Breast epithelium (tissue), 4 donors: ENCODE measurements at regions not wholly inside any gene's neighbourhood (a gene's known extent, or its start where the extent isn't known, plus 50 kb on each side); places are given as distances from the start of the nearest gene placed in this dataset.

ENCODE experiments used
- DNase-seq, 2 donors: peaks; one replicate each; pipeline ENCODE4 v3.0.0-alpha.2; 2019; ENCODE audit warnings: low spot score in 2 of 2
- H3K27ac ChIP-seq, 2 donors: fragments of 200-600 bp; sonication (generic) in 1 of 2; one replicate each; pipeline ENCODE4 v1.5.1; 2016 to 2019; ENCODE audit warnings: mild to moderate bottlenecking in 1 of 2
- H3K27me3 ChIP-seq, 2 donors: fragments of 200-600 bp; sonication (generic) in 1 of 2; one replicate each; pipeline versions ENCODE4 v1.5.1 to v1.6.0; 2017 to 2019; ENCODE audit warnings: control low read depth in 1 of 2, mild to moderate bottlenecking in 1 of 2
- H3K36me3 ChIP-seq: fragments of 200-600 bp; one replicate; pipeline ENCODE4 v1.5.1; 2019
- H3K4me1 ChIP-seq, 2 donors: fragments of 200-600 bp; sonication (generic); one replicate each; pipeline ENCODE4 v1.5.1; 2016 to 2019; ENCODE audit warnings: control low read depth in 1 of 2
- H3K4me3 ChIP-seq, 3 donors: fragments of 200-600 bp; sonication (generic); 1 replicate in 2 of 3; 2 replicates in 1 of 3; pipeline ENCODE4 v1.5.1; 2016 to 2019; ENCODE audit warnings: mild to moderate bottlenecking in 3 of 3, moderate library complexity in 2 of 3
- H3K9me3 ChIP-seq, 2 donors: fragments of 200-600 bp; sonication (generic) in 1 of 2; one replicate each; pipeline ENCODE4 v1.5.1; 2016 to 2019; ENCODE audit warnings: control low read depth in 1 of 2
- CTCF ChIP-seq, 3 donors: fragments of 450-650 bp; IDR thresholded peaks; one replicate each; pipeline ENCODE4 v1.5.1; 2016 to 2017; ENCODE audit warnings: antibody characterized with exemption in 3 of 3, mild to moderate bottlenecking in 3 of 3, moderate library complexity in 3 of 3
- POLR2A ChIP-seq: fragments of 450-650 bp; IDR thresholded peaks from one replicate; pipeline ENCODE4 v1.6.1; 2016; ENCODE audit warnings: antibody characterized with exemption, mild to moderate bottlenecking, moderate library complexity
- POLR2AphosphoS5 ChIP-seq, 3 donors: sonication (generic); formaldehyde crosslinking; IDR thresholded peaks; one replicate each; pipeline ENCODE4 v1.6.1; 2017; ENCODE audit warnings: antibody characterized with exemption in 3 of 3
- intact Hi-C: fragments of 100-400 bp; cut with DNase I; formaldehyde crosslinking; loops from one replicate; pipeline ENCODE4 v1.15.1; 2023; ENCODE audit warnings: low total_unique reads

GRCh38 chr7:47153576-47153975, 428.3 kb downstream of the TNS3 start:
- Histone ChIP-seq H3K4me3 (no peak overlapping the region), H3K9me3 (no peaks in the 10 kb centered on the region), H3K27ac (no peak overlapping the region), H3K27me3 (no peaks in the 10 kb centered on the region), H3K4me1 (no peaks in the 10 kb centered on the region), H3K36me3 (no peaks in the 10 kb centered on the region)
- TF ChIP-seq CTCF (IDR thresholded peaks at IDR 0.05) (no peak), POLR2AphosphoS5 (IDR thresholded peaks at IDR 0.05) (no peak), POLR2A (no peak)
- no peak for DNase-seq
- intact Hi-C loops: no loop called here

DNA sequence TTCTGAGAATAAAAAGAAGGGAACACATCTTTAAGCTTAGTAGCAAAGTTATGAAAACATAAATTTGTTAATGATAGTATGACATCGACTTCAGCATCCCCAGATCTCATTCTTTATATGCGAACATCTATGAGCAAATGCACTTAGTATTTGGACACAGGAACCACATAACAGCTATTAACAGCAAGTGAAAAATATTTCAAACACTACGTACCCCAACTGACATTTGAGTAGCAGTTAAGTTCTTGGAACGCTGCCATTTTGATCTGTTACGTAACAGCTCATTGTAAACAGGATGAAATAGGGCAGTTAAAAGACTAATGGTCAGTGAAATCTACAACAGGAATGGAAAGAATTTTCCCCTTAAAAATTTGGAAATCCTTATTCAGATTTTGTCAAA, 428.9 kb downstream of the TNS3 start:
- DNase-seq: no peak
- TF ChIP-seq POLR2A (no peak), POLR2AphosphoS5 (IDR thresholded peaks at IDR 0.05) (no peak), CTCF (IDR thresholded peaks at IDR 0.05) (no peak)
- intact Hi-C loops: no loop called here

DNA sequence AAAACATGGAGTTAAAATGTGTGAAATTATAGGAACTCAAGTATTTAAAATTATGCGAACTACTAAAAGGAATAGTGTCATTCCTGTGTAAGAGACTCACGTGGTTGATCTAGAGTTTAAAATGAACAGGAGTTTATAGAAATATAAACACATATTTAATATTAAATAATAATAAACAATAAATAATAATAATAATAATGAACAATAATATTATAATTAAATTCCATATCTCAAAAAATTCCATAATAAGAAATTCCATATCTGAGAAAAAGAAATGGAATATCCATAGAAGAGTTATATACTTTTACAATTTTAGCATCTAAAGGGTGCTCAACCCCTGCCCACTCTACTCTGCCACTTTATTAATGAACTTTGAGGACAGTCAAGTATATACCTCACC, 429.6 kb downstream of the TNS3 start:
- intact Hi-C loops: no loop called here
- no peaks in the 10 kb centered on the region for H3K9me3 ChIP-seq
- TF ChIP-seq POLR2A (no peak), CTCF (IDR thresholded peaks at IDR 0.05) (no peak), POLR2AphosphoS5 (IDR thresholded peaks at IDR 0.05) (no peak)
- no peak for DNase-seq
- H3K4me3 ChIP-seq: no peak overlapping the region
- H3K36me3 ChIP-seq: no peaks in the 10 kb centered on the region
- H3K27me3 ChIP-seq: no peaks in the 10 kb centered on the region
- H3K27ac ChIP-seq: no peak overlapping the region
- H3K4me1 ChIP-seq: no peaks in the 10 kb centered on the region

More for the DNA sequence above, 428.9 kb downstream of the TNS3 start:
- Histone ChIP-seq H3K36me3 (no peaks in the 10 kb centered on the region), H3K9me3 (no peaks in the 10 kb centered on the region), H3K4me1 (no peaks in the 10 kb centered on the region), H3K4me3 (no peak overlapping the region), H3K27ac (no peak overlapping the region), H3K27me3 (no peaks in the 10 kb centered on the region)

GRCh38 chr7:47150497-47151260, 431.2 kb downstream of the TNS3 start:
- no peak for TF ChIP-seq POLR2A
- TF ChIP-seq POLR2AphosphoS5 (IDR thresholded peaks at IDR 0.05): no peak
- TF ChIP-seq CTCF (IDR thresholded peaks at IDR 0.05): no peak
- H3K27me3 ChIP-seq: no peaks in the 10 kb centered on the region
- no peaks in the 10 kb centered on the region for H3K9me3 ChIP-seq
- no peak overlapping the region for H3K27ac ChIP-seq
- intact Hi-C loops: no loop called here
- H3K4me3 ChIP-seq: no peak overlapping the region
- no peaks in the 10 kb centered on the region for H3K36me3 ChIP-seq
- no peak for DNase-seq
- no peaks in the 10 kb centered on the region for H3K4me1 ChIP-seq

DNA sequence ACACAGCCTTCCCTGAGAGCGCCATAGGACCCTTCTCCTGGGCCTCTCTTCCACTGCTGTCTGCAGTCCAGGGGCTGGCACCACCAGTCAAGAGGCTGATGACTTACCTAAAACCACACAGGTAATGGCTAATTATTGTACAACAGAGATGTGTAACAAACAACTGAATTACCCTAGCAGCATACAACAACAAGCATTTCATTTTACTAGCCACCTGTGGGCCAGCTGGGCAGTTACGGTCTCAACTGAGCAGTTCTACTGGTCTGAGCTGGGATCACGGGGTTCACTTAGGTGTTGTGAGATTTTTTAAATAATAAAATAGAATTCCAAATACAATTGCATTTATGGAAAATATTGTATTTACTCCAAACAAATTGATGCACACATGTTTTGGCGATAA, 431.9 kb downstream of the TNS3 start:
- DNase-seq: no peak
- Histone ChIP-seq H3K27ac (no peak overlapping the region), H3K36me3 (no peaks in the 10 kb centered on the region), H3K4me3 (no peak overlapping the region), H3K4me1 (no peaks in the 10 kb centered on the region), H3K27me3 (no peaks in the 10 kb centered on the region), H3K9me3 (no peaks in the 10 kb centered on the region)
- intact Hi-C loops: loop anchor here (5.0 kb wide), 1 partner anchor 392 kb away; no protein-coding TSS in a partner anchor
- TF ChIP-seq POLR2AphosphoS5 (IDR thresholded peaks at IDR 0.05): no peak
- TF ChIP-seq POLR2A: no peak
- TF ChIP-seq CTCF (IDR thresholded peaks at IDR 0.05): no peak
